SK-N-SH (cell line): ENCODE measurements at regions not wholly inside any gene's neighbourhood (a gene's known extent, or its start where the extent isn't known, plus 50 kb on each side); places are given as distances from the start of the nearest gene placed in this dataset.

Experiments
- CTCF ChIA-PET: fragments of 300-600, 350-600 bp; formaldehyde crosslinking; extraction: SDS; loops from one replicate; lab custom pipeline; 2021; lab: Yijun Ruan, JAX
- POLR2A ChIA-PET: fragments of 350-600 bp; sonication (Branson Sonifier 250); formaldehyde crosslinking; extraction: SDS; loops from one replicate; lab custom pipeline; 2020; ENCODE audit warnings: antibody characterized with exemption, inconsistent platforms; lab: Yijun Ruan, JAX
- DNase-seq: peaks from one replicate; pipeline ENCODE4 v3.0.0; 2012
- H2AFZ ChIP-seq: fragments of 200-600 bp; sonication (generic); 2 replicates; pipeline ENCODE4 v1.8.1; 2016; ENCODE audit warnings: antibody characterized with exemption, mild to moderate bottlenecking, low read depth
- H3F3A ChIP-seq: fragments of 200-600 bp; sonication (generic); replicated peaks from 2 replicates; pipeline ENCODE3; 2016; ENCODE audit warnings: antibody characterized with exemption, mild to moderate bottlenecking; ENCODE audit not compliant: insufficient read depth
- H3K27ac ChIP-seq, 2 experiments: fragments of 200-500 bp in 1 of 2; fragments of 200-600 bp in 1 of 2; sonication (Bioruptor generic) in 1 of 2; sonication (generic), shearing (Covaris generic) in 1 of 2; 2 replicates each; pipeline versions ENCODE4 v1.5.1 to v1.6.1; 2014 to 2016; ENCODE audit warnings: low read depth in 2 of 2, inconsistent platforms in 1 of 2, low read length in 1 of 2, mild to moderate bottlenecking in 1 of 2, mixed read lengths in 1 of 2
- H3K27me3 ChIP-seq: fragments of 200-600 bp; sonication (generic), shearing (Covaris generic); 2 replicates; pipeline ENCODE4 v1.6.1; 2016; ENCODE audit warnings: mixed run types; ENCODE audit not compliant: insufficient read depth
- H3K36me3 ChIP-seq, 2 experiments: fragments of 200-500 bp in 1 of 2; fragments of 200-600 bp in 1 of 2; sonication (Bioruptor generic) in 1 of 2; sonication (generic) in 1 of 2; replicated peaks in 1 of 2; 2 replicates each; pipeline versions ENCODE3 to v1.5.1; 2014 to 2016; ENCODE audit warnings: low read length in 1 of 2, mild to moderate bottlenecking in 1 of 2; ENCODE audit not compliant: insufficient read depth in 2 of 2, control insufficient read depth in 1 of 2
- H3K4me1 ChIP-seq, 2 experiments: fragments of 200-500 bp in 1 of 2; fragments of 200-600 bp in 1 of 2; sonication (Bioruptor generic) in 1 of 2; sonication (generic), shearing (Covaris generic) in 1 of 2; 2 replicates each; pipeline versions ENCODE4 v1.5.1 to v1.6.1; 2014 to 2016; ENCODE audit warnings: low read depth in 1 of 2, low read length in 1 of 2, mixed run types in 1 of 2; ENCODE audit not compliant: insufficient read depth in 2 of 2, control insufficient read depth in 1 of 2
- H3K4me2 ChIP-seq: fragments of 200-600 bp; sonication (generic), shearing (Covaris generic); 2 replicates; pipeline ENCODE4 v1.6.1; 2017; ENCODE audit warnings: mixed run types
- H3K4me3 ChIP-seq, 2 experiments: fragments of 200-500 bp in 1 of 2; fragments of 200-600 bp in 1 of 2; sonication (Bioruptor generic) in 1 of 2; sonication (generic), shearing (Covaris generic) in 1 of 2; 2 replicates each; pipeline versions ENCODE4 v1.5.1 to v1.8.1; 2014 to 2016; ENCODE audit warnings: low read depth in 2 of 2, inconsistent platforms in 1 of 2, low read length in 1 of 2, mild to moderate bottlenecking in 1 of 2, mixed read lengths in 1 of 2, moderate library complexity in 1 of 2
- H3K79me2 ChIP-seq: fragments of 200-600 bp; sonication (generic); 2 replicates; pipeline ENCODE4 v1.8.1; 2017; ENCODE audit warnings: mild to moderate bottlenecking; ENCODE audit not compliant: insufficient read depth
- H3K9ac ChIP-seq: fragments of 200-600 bp; sonication (generic); 2 replicates; pipeline ENCODE4 v1.6.1; 2017; ENCODE audit warnings: mixed run types
- H3K9me2 ChIP-seq: fragments of 200-600 bp; sonication (generic); 2 replicates; pipeline ENCODE4 v1.6.1; 2017; ENCODE audit warnings: mixed run types
- H3K9me3 ChIP-seq: fragments of 200-600 bp; sonication (generic); 2 replicates; pipeline ENCODE4 v1.6.1; 2017; ENCODE audit warnings: mixed run types, mild to moderate bottlenecking, moderate library complexity
- H4K20me1 ChIP-seq: fragments of 200-600 bp; sonication (generic); 2 replicates; pipeline ENCODE4 v1.6.1; 2017; ENCODE audit warnings: mild to moderate bottlenecking, mixed run types; ENCODE audit not compliant: insufficient read depth
- CHD2 ChIP-seq: fragments of 150-350 bp; IDR thresholded peaks from 2 replicates; pipeline ENCODE4 v1.6.1; 2018; ENCODE audit warnings: low read length; ENCODE audit not compliant: partially characterized antibody
- CTCF ChIP-seq: fragments of 200-600 bp; sonication (generic); IDR thresholded peaks from 2 replicates; pipeline ENCODE4 v1.6.1; 2017; ENCODE audit warnings: antibody characterized with exemption, mild to moderate bottlenecking, moderate library complexity
- FOSL2 ChIP-seq: IDR thresholded peaks from 2 replicates; pipeline ENCODE4 v1.4.0; 2012; ENCODE audit warnings: low read depth, mild to moderate bottlenecking, moderate library complexity, borderline replicate concordance
- IRF3 ChIP-seq: fragments of 150-350 bp; IDR thresholded peaks from 2 replicates; pipeline ENCODE4 v1.6.1; 2016; ENCODE audit warnings: mild to moderate bottlenecking, low read depth, low read length
- JUND ChIP-seq: IDR thresholded peaks from 2 replicates; pipeline ENCODE4 v1.4.0; 2012
- MXI1 ChIP-seq: IDR thresholded peaks from 2 replicates; pipeline ENCODE4 v1.6.1; 2012; ENCODE audit warnings: mild to moderate bottlenecking, low read depth, low read length, improper control_type of control experiment
- POLR2AphosphoS5 ChIP-seq: IDR thresholded peaks from 2 replicates; pipeline ENCODE4 v1.6.1; 2012; ENCODE audit warnings: low read depth, low read length
- RXRA ChIP-seq: IDR thresholded peaks from 2 replicates; pipeline ENCODE4 v1.4.0; 2012; ENCODE audit warnings: low read depth, mild to moderate bottlenecking, borderline replicate concordance
- WGBS: methylation state at CpG from one replicate; pipeline ENCODE4 v1.1.6; 2017; ENCODE audit warnings: low lambda C conversion rate; 5-methylcytosine and 5-hydroxymethylcytosine counted together
- TF ChIP-seq, protein P1 (sequence below): IDR thresholded peaks from 2 replicates; pipeline ENCODE4 v1.4.0; 2012; ENCODE audit warnings: low read depth, borderline replicate concordance

DNA sequence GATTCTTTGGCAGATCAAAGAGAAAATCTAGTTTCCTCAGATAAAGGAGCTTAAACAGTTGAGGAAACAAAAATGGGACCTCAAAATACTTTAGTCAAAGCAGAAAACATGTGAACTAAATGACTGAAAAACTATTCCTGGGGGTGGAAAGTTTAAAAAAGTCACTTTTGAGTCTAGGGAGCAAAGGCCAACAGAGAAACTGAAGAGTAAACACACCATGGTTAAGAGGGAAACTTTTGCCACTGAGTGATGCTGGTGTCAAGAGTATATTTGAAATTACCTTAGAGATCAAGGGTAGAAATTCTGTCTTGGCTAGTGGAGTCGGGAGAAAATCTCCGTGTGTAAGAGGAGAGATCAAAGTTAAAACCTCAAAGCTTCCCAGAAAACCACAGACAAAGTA lies 501.2 kb upstream of the ADGRL4 start (continued):
- no peak for TF ChIP-seq IRF3

DNA sequence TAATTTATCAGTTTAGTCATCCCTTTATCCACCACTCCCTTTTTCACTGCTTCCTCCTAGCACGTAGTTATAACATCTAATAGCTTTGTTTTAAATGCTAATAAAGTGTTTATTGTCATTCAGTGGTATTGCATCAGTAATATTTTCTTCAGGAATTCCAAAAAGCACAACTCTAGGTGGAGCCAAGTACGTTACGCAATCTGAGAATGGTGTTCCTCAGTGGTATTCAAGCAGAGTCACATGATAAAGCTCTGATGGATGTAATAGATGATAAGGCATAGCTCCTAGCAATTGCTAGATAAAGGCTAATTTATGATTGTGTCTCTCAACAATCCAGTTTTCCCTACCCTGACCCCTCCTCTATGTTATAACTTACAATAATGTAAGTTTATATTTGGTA lies 494.6 kb upstream of the ADGRL4 start:
- TF ChIP-seq JUND = no peak
- no peak overlapping the region for H3K9ac ChIP-seq
- H3K79me2 ChIP-seq = no peaks in the 10 kb centered on the region
- H3K27me3 ChIP-seq = no peaks in the 10 kb centered on the region
- ChIA-PET POLR2A (no interaction called here), CTCF (interaction anchor here (1.2 kb wide), 1 partner anchor 8 kb away, joined by 3 read pairs; no protein-coding TSS in a partner anchor)
- H3K4me3 ChIP-seq = no peak overlapping the region
- H4K20me1 ChIP-seq = no peaks in the 10 kb centered on the region
- no peaks in the 10 kb centered on the region for H3F3A ChIP-seq
- no peak for DNase-seq
- H3K9me3 ChIP-seq = no peaks in the 10 kb centered on the region
- 88% methylated on average over 3 of the region's 3 CpGs for WGBS
- no peak overlapping the region for H2AFZ ChIP-seq
- no peak overlapping the region for H3K27ac ChIP-seq
- H3K4me2 ChIP-seq = no peak overlapping the region
- no peaks in the 10 kb centered on the region; a peak in 1 of 4 replicates for H3K4me1 ChIP-seq
- no peaks in the 10 kb centered on the region for H3K36me3 ChIP-seq
- no peaks in the 10 kb centered on the region for H3K9me2 ChIP-seq

DNA sequence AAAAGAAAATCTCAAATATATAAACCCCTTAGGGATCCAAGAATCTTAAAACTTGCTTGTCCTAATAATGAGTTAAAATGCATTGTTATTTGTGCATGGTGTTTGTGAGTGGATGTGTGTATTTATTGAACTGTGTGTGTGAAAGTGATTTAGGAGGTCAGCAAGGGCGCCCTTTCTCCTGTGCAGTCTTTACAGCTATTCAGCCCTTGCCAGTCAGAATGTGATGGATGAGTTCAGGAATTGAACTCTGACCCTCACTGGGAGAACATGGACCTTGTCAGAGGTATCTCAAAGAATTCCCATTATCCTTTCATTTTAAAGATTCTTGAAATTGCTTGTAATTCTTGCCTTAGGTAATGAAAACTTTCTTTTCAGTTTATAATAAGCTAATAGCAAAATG lies 493.0 kb upstream of the ADGRL4 start:
- Histone ChIP-seq H3F3A (no peaks in the 10 kb centered on the region), H2AFZ (no peak overlapping the region), H3K4me2 (no peak overlapping the region)
- no peak for DNase-seq
- no peak for TF ChIP-seq FOSL2
- no peak for TF ChIP-seq RXRA
- no peak for TF ChIP-seq POLR2AphosphoS5
- TF ChIP-seq, protein P1, sequence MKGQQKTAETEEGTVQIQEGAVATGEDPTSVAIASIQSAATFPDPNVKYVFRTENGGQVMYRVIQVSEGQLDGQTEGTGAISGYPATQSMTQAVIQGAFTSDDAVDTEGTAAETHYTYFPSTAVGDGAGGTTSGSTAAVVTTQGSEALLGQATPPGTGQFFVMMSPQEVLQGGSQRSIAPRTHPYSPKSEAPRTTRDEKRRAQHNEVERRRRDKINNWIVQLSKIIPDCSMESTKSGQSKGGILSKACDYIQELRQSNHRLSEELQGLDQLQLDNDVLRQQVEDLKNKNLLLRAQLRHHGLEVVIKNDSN = no peak
- TF ChIP-seq CTCF = no peak
- no peak for TF ChIP-seq MXI1
- no peak for TF ChIP-seq CHD2
- TF ChIP-seq, all 33 proteins: peak for 0
- no peaks in the 10 kb centered on the region for H4K20me1 ChIP-seq
- no peak overlapping the region for H3K27ac ChIP-seq
- H3K9me2 ChIP-seq = no peaks in the 10 kb centered on the region
- POLR2A ChIA-PET = no interaction called here
- H3K79me2 ChIP-seq = no peaks in the 10 kb centered on the region
- H3K4me3 ChIP-seq = no peak overlapping the region
- WGBS = 91% methylated on average over 1 of the region's 1 CpG
- no peaks in the 10 kb centered on the region for H3K9me3 ChIP-seq
- H3K36me3 ChIP-seq = no peaks in the 10 kb centered on the region
- no peaks in the 10 kb centered on the region for H3K27me3 ChIP-seq
- CTCF ChIA-PET = no interaction called here
- no peak overlapping the region for H3K9ac ChIP-seq
- H3K4me1 ChIP-seq = no peaks in the 10 kb centered on the region; a peak in 1 of 4 replicates
